GM12891 (cell line): ENCODE measurements at regions not wholly inside any gene's neighbourhood (a gene's known extent, or its start where the extent isn't known, plus 50 kb on each side); places are given as distances from the start of the nearest gene placed in this dataset.

Source experiments
- POLR2A ChIP-seq: IDR thresholded peaks from 2 replicates; pipeline ENCODE4 v1.6.1; 2011; ENCODE audit warnings: low read depth, low read length, control low read depth
- POLR2AphosphoS5 ChIP-seq: IDR thresholded peaks from 2 replicates; pipeline ENCODE4 v1.6.1; 2011; ENCODE audit warnings: low read depth, low read length, control low read depth
- SPI1 ChIP-seq: IDR thresholded peaks from 2 replicates; pipeline ENCODE4 v1.6.1; 2011; ENCODE audit warnings: low read depth, low read length, control low read depth

DNA sequence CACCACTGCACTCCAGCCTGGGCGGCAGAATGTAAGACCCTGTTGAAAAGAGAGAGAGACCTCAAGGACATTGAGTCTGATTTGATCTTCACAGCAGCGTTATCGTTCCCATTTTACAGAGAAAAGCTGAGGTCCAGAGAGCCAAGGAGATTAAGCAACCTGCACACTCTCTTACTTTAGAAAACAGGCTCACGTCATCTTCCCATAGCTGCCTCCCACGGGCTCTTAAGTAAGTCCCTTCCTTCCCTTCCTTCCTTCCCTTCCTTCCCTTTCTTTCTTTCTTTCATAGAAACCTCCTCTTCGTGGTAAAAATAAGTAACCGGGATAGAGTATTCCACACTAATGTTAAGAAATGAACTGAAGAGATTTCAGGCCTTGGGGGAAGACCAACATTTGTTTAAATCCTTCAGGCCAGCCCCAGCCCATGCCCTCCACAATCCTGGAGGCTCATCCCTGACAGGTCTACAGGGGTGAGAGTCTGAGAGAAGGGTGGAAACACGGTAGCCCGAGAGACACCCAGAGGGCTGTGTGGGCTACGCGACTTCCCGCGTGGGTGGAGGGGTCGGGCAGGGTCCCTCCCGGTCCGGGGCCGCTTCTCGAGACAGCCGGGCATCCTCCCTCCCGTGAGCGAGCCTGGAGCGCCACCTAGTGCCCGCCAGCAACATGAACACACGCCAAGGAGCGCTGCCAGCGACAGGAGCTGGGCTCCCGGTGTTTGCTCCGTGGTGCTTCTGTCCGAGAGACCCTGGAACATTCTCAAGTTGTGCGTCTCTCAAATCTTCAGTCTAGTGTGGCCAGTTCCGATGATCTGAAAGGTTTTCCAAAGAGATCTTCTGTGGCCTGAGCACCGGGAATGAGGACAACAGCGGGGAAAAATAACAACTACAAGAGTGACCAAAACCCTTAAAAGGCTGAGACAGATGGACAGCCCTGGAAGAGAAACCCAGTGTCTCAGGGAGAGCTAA, 160.3 kb downstream of the INO80D start:
- TF ChIP-seq POLR2A, result no peak
- no peak for TF ChIP-seq POLR2AphosphoS5
- no peak for TF ChIP-seq SPI1
